GM21423 (cell line): ENCODE measurements at regions not wholly inside any gene's neighbourhood (a gene's known extent, or its start where the extent isn't known, plus 50 kb on each side); places are given as distances from the start of the nearest gene placed in this dataset.

ENCODE experiments used
- ATAC-seq: cut with Tn5 transposase; IDR thresholded peaks from one replicate; pipeline ENCODE4 v1.9.1; 2021; ENCODE audit warnings: mild to moderate bottlenecking, moderate library complexity; ENCODE audit not compliant: unreplicated experiment

- no peak for ATAC-seq
Observed at GRCh38 chr4:104763554-104764222, 269.0 kb upstream of the CXXC4 start.

- no peak for ATAC-seq
Observed at GRCh38 chr4:104766676-104767075, 272.0 kb upstream of the CXXC4 start.

DNA sequence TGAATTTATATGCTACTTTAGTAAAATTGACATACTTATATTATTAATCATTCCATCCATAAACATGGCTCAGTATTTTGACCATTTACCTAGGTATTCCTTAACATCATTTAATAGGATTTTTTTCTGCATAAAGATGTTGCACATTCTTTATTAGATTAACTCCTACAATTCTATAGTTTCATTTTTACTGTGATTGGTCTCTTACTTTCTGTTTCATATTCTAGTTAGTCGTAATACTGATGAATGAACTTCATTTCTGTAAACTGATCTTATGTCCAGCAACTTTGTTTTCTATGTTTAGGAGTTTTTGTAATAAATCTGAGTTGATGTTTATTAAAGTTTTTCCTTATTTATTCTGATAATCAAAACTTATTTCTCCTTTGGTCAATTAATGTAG, 278.2 kb upstream of the CXXC4 start:
- ATAC-seq, result peak; percentile 85

DNA sequence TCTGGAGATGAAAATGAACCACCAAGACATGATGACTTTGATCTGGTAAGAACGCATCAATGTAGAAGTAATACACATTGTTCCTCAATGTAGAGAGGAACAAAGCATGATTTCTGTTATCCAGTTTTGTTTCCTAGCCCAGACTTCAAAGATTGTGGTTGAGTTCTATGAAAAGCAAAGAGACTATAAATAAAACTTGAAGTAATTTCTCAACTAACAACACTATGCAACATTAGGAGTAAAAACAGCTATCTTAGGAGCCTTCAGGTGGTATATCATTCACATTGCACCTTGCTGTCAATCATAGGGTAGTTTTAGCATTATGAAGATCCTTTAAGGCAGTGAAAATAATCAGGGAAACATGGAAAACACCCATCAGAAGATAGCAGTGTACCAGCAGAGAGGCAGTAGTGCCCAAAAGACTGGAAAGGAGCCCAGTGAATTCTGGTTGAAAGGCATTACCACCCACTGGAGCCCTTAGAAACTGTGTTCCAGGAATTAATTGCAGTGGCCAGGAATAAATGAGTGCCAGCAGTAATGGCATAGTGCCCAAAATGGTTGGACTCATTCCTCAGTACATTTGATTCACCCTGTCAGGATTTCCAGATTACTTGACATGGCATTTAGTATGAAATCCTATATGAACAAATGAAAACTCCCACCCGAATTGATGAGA, 300.7 kb upstream of the CXXC4 start:
- ATAC-seq, result no peak

GRCh38 chr4:104811727-104812126, 317.0 kb upstream of the CXXC4 start:
- ATAC-seq, result no peak

GRCh38 chr4:104815665-104816064, 321.0 kb upstream of the CXXC4 start:
- peak; percentile 69 for ATAC-seq

- ATAC-seq, result no peak
Observed at GRCh38 chr4:104818579-104818978, 323.9 kb upstream of the CXXC4 start.

GRCh38 chr4:104826171-104826570, 320.5 kb upstream of the TET2 start:
- no peak for ATAC-seq

DNA sequence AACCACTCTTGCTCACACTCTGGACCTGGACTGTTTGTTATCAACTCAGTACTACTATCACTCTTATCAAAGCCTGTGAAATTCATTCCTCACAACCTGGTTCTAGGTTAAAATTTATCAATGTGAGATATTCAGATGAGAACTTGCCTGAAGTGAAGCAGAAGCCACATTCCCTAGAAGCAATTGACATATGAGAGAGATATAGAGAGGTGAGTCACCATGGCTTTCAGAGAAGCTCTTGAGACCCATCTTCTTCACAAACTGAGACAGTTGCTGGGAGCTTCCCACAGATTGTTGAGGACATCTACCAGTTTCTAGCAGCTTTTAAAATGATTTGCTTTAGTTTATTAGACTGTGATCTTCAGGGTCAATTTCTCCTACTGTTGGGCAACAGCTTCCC, 316.9 kb upstream of the TET2 start:
- ATAC-seq, result no peak

GRCh38 chr4:104848597-104849225, 298.0 kb upstream of the TET2 start:
- peak; percentile 59 for ATAC-seq

DNA sequence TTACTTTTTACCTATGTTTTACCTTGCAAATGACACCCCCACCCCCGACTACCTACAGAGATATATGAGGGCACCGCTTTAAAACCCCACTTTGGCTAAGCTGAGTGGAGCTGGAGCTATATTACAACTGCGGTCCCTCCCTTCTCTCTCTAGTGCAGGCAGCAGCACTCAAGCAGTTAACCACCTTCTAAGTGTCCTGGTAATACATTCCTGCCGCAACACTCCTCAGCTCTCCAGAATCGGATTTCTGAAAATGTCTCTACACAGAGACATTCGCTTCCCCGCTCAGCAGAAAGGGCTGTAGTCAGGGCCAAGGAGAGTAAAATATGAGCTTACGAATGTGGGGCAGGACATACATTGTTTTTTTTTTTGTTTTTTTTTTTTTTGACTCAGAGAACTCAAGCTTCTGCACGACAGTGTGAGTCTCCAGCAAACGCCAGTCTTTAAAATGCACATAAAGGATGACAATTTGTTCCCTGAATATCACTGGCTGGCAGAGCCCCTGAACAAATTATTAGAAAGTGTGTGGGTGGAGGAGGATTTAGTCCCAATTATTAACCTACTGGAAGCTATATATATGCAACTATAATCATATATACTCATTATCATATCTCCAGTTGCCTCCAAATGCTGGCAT, 287.0 kb upstream of the TET2 start:
- no peak for ATAC-seq

DNA sequence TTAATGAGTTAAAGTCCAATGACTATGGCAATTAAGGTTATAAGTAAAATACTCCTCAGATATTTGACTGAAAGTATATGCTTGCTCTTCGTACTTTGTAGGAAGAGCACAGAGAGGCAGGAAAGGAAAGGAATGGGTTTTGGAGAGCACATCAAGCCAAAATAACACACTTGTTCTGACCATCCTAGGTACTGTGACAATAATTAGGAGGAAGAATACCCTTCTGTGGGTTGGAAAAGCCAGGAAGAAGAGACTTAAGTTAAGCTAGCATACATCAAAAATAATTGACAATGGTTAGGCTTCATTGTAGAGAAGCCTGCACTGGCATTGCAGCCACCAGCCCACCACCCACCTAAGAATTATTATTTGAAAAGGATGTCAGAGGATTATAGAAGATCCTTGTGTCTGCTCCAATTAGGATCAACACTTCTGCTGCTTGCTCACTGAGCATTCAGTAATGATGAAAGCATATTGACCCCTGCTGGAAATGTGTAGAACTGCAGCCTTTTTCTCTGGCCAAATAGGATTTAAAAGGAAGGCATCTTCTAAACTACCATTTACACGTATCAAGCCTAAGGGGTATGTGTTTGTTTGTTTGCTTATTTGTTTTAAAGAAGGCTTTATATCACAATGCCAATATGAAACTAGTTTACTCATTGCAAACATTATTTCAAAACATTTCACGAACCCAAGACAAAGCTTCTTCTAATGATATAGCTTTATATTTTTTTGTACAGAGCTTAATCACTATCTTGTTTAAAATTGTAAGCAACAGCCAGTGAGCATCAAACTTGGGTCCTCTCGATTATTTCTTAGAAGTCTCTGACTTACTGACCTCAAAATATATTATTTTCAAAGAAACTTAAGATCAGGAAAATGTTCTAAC, 286.2 kb upstream of the TET2 start:
- ATAC-seq, result peak; percentile 80

GRCh38 chr4:104866809-104867208, 279.9 kb upstream of the TET2 start:
- ATAC-seq, result no peak

DNA sequence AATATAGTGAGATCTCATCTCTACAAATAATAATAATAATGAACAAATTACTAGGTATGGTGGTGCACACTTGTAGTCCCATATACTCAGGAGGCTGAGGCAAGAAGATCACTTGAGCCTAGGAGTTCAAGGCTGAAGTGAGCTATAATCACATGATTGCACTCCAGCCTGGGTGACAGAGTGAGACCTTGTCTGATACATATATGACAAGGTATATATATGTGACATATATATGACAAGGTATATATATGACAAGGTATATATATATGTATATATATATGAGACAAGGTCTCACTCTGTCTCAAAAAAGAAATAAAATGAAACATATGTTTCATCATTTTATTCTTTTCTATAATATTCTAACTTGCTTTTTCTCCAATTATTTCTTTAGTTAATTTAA, 278.1 kb upstream of the TET2 start:
- ATAC-seq, result peak; percentile 24

GRCh38 chr4:104868958-104869357, 277.7 kb upstream of the TET2 start:
- peak; percentile 94 for ATAC-seq

DNA sequence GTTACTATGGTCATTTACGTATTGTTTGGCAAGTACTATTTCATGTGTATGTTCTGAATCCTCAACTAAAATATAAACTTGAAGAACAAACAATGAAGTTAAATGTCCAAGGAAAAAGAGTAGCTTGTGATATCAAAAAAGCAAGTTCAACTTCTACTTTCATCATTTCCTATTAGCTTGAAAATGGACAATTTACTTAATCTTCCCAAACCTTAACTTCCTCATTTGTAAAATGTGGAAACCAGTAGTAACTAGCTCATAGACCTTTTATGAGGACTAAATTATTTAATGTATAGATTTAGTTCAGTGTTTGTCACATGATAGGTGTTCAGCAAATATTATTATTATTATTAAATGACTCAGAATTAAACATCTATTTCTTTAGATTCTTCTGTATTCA, 276.8 kb upstream of the TET2 start:
- no peak for ATAC-seq

DNA sequence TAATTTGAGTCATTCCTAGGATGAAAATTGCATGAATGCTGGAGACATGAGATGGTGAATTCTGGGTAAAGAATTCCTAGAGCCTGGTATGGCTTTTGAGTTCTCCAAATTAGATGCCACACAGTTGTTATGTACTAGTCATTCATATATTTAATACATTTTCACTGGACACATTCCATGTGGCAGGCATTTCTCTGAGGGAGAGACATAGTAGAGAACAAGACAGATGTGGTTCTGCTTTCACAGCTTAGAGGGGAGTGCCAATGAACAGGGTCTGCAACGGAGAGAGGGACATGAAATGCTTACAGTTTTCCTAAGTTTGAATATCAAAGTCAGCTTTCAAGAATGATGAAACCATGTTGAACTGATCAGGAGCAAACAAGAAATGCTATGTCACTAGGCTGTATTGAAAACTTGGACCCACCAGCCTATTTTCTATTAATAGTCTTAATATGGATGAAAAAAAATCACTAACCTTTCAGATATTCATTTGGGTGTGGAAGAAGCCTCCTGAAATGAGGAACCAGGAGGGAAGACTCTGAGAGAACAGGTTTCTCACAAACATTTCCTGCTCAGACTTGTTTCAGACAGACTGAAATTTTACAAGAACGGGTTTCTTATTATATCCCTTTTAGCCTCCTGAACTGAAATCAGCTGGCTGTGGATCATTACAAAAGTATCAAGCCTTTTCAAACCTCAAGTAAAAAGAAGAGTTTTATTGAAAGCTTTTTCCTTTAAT, 276.0 kb upstream of the TET2 start:
- ATAC-seq, result peak; percentile 35

- no peak for ATAC-seq
Observed at GRCh38 chr4:104878936-104879335, 267.7 kb upstream of the TET2 start.

DNA sequence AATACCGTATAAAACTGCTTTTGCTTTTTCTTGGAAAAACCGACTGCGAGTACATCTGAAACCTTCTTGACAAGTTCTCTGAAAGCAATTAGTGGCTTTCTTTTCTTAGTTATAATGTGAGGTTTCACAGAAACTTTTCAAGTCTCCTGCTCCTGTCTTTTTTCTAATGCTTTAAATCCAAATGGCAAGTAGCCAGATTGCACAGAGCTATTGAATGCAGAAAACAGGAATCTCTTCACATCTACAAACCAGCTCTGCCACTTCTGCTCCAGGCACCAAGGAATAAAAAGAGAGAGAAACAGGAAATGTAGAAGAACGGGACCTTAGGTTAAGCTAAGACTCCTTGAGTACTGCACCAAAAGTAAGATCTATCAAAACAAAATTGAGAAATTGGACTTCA, 267.3 kb upstream of the TET2 start:
- no peak for ATAC-seq

DNA sequence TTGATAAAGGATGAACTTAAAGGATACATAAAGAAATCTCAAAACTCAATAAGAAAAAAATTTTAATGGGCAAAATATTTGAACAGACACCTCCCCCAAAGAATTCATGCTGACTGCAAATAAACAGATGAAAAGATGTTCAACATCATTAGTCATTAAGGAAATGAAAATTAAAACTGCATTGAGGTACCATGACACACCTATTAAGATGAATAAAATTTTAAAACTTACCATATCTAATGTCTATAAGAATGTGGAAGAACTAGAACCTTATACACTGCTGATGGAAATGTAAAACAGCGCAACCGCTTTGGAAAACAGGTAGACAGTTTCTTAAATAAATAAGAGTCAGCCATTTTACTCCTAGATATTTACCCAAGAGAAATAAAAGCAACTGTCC, 266.8 kb upstream of the TET2 start:
- no peak for ATAC-seq
